ENCODE measurements at regions not wholly inside any gene's neighbourhood (a gene's known extent, or its start where the extent isn't known, plus 50 kb on each side); places are given as distances from the start of the nearest gene placed in this dataset.
"Not testable (repeated sequence)": the region's sequence is repeated elsewhere in the genome, so short reads cannot be mapped to it uniquely, and the experiment has no call there.

DNA sequence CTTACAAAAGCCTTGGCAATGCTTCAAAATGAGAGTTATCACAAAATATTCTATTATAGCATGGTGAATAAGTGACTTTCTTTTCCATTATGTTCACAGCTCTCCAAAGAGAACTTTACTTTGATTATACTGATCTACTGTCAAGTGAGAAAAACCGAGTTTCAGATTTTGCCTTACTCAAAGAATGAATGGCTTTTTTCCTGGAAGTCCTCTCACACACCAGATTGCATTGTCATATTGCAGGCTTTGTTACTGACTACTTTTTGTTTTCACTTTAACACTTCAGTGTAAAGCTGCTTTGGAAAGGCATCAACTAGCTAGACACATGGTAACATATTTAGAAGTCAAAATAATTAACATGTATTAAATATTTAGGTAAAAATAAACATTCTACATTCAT lies 765.2 kb upstream of the NUDT12 start:
- no peak for DNase-seq (ENCODE audit: low read depth)

DNA sequence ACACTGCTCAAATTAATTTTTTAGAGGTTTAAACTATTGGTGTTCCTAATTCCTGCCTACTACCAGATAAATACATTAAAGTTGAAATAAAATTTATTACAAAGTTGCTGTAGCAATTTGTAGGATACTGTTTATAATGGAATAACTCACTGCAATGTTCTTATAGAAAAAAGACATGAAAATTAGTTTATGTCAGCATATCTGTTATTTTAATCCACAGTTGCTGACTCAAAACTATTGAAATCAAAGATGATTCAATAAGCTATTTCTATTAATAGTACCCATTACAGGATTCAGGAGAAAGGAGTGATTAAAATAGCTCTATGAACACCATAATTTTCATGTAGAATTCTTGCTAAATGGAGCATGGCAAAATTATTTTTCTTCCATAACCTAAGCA lies 764.4 kb upstream of the NUDT12 start:
- no peak for DNase-seq (ENCODE audit: low read depth)

DNA sequence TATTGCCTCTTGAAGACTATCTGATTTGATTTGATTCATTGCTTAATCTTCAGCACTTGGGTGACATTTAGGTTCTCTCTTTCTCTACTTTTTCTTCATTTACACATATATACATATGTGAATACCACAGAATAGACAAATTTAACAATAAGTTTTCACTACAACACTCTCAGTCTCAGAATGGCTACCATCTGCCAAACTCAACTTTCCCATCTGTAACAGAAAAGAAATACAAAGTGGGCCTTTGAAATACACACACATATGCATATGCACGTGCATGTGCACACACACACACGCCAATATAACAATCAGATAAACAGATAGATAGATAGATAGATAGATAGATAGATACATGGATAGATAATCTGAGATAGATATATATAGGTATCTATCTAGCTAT lies 762.8 kb upstream of the NUDT12 start:
- no peak for DNase-seq (ENCODE audit: low read depth)

DNA sequence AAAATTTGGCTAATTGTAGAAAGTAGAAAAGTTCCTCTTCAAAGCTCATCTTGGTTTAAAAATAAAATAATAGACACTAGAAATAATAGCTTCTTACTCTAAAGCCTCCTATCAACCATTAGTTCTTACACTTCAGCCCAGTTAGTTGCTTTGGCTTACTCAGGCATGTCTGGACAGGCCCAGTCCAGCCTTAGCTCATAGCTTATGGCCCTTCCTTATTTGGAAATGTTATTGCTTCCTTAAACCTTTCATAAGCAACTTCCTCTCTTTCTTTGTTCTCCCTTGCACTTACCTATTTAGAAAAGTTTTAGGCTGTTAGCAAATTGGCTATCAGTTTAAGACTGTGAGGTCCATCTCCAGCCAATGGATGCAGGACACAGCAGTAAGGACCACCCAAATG lies 754.1 kb upstream of the NUDT12 start:
- not testable (repeated sequence) for DNase-seq (ENCODE audit: low read depth)

DNA sequence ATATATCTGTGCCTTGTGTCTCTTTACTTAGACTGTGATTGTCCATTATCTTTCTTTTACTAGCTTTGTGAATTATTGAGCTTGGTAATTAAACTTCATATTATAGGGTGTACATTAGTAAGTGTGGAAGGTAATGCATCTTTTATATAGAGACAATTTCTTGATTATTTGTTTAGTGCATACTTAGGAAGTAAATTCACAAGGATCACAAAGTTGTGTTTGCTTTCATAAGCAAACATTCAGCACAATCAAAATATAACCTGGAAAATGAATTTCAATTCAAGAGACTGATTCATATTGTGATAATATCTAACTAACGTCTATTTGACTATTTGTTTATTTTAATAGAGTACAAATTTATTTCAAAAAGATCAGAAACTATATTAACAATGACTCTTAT lies 749.9 kb upstream of the NUDT12 start:
- no peak for DNase-seq (ENCODE audit: low read depth)

DNA sequence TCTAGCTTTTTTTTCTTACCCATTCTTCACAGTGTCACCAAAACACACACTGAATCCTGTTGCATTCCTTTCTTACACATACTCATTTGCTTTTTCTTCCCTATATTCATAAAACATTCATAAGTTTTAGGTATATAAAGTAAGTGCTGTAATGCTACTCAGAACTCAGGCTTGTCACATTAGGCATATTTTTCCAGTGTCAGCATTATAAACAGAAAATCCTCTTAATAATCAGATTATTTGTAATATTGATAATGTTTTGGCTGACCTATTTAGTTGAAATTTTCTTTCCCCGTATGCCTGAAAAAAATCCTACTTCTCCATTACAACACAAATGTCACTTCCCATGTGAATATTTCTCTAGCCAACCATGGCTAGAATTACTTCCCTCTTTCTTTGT lies 743.0 kb upstream of the NUDT12 start:
- no peak for DNase-seq (ENCODE audit: low read depth)

DNA sequence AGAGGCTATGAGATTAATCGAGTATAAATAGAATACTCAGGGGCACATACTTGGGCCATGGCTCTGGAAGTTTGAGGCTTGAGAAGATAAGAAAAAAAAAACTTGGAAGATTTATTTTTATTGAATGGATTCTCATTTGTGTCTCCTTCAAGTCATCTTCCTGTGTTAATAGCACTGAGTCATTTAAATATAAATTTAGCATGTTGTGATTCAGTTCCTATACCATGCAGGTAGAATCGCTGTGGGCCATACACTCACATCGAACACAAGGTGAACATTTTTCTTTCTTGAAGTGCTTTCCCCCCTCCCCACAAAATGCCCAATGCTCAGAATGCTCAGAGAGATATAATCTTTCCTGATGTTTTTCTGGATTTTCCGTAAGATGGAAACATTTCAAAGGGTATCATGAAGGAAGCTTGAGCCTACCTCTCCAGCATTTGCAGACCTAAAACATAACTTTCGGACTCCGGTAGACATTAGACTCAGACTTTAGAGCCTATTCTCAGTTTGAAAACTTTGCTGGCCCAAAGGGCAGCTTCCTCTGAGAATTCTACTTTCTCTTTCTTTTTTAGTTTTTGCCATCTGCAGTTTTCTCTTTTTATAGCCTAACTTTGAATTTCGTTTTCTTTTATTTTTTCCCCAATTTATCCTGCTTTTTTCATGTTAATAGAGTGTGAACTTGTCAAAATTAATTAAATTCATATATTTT lies 737.6 kb upstream of the NUDT12 start:
- no peak for DNase-seq (ENCODE audit: low read depth)

DNA sequence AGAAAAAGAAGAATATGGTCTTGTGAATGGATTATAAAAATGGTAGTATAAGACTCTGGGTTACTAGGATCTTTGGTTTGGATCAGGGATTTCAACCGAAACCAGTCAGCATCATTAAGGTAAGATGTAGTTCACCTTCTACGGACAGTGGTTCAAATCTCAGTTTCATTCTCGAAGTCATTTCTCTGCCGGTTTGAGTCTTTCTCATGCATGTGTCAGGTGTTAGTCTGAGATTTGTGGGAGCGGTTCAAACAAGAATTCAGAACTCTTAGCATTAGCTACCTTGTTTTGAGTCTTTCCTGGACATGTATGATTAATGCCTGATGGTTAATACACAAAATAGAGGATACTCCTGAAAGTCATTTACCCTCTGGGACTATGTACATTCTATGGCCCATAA lies 735.9 kb upstream of the NUDT12 start:
- no peak for DNase-seq (ENCODE audit: low read depth)

DNA sequence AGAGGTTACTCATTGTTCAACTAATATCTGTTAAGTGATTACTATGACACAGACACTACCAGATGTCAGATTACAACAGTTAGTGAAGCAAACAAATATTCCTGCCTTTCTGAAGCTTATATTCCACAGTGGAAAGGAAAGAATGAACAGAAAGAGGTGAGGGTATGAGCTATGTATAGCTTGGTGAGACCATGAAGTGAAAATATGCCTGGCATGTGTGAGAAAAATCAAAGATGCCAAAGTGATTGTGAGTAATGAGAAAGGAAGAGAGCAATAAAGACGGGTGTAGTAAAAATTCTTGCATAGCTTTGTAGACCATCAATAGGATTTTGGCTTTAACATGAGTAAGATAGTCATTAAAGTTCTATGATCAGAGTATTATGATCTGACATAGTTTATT lies 734.5 kb upstream of the NUDT12 start:
- peak; percentile 27 for DNase-seq (ENCODE audit: low read depth)

DNA sequence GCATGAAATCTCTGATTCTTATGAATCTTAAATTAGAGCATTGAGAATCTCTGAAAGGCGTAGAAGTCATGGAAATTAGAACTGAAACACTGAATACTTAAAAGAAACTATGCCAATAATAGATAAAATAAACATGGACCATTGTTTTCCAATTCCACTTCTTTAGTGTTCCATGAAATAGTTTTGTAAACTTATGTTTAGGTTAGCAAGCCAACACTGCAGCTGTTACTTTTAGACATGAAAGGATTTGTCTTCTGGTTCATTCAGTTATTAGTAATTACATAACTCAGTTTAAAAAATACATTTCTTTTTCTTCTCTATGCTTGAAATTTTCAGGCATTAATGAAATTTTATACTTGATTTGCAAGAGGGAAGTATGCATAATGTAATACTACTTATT lies 733.4 kb upstream of the NUDT12 start:
- DNase-seq (ENCODE audit: low read depth), result no peak

DNA sequence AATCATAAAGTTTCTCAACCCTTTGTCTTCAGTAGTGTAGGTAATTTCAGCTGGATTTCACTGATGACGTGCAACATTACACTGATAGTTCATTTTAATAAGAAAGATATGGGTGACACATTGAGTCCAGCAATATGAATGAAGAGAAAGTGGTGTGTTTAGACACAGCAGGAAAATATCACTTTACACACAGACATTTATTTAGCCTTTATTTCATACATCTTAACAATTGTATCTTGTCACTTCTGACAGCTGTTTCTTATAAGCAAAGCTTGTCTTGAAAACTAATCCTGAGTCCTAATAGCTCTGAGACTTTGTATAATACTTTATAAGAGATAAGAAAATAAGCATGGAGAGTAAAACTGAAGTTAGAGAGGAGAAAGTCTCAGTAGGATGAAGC lies 720.5 kb upstream of the NUDT12 start:
- DNase-seq (ENCODE audit: low read depth), result no peak

DNA sequence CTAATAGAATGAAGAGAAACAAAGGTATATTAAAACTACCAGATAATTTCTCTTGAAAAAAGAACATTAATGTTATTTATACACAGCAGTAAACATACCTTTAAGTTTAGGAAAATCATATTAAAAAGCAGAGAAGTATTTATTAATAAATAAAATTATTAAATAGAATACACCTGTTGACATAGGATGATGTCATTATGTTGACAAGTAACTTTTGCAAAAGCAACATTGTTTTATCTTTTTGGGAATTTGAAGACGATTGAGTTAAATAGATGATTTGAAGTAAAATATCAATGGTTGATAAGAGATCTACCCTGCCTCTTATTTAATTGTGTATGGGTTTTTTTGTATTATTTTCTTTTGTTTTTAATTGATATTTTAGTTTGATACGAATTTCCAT lies 711.1 kb upstream of the NUDT12 start:
- DNase-seq (ENCODE audit: low read depth), result no peak

DNA sequence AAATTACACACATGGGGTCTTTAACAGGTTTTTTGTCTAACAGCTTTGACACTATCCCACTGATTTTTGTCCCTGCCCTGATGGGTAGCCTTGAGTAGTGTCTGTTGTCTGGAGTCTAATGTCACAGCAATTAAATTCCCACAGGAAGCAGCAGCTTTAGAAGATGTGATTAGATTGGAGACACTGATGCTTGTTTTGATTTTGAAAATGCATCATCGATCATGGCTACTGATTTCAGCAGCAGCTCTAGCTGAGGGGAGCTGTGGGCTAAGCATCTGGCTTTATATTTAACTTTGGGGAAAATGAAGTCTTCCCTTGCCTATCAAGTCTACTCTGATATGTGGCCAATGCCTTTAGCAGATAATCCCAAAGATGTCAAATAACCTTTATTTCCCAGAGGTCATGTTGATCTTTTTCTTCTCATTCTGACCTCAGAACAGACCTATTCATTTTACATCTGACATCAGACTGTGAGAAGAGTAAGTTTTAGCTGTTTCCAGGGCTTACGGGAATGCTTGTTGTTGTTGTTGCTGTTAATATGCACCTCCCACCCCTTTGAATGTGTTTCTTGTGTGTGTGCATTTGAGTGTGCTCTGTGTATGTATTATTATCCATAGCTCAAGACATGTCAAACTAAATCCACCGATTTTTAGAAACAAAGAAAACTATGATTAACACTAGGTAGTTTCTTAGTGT lies 704.9 kb upstream of the NUDT12 start:
- no peak for DNase-seq (ENCODE audit: low read depth)

DNA sequence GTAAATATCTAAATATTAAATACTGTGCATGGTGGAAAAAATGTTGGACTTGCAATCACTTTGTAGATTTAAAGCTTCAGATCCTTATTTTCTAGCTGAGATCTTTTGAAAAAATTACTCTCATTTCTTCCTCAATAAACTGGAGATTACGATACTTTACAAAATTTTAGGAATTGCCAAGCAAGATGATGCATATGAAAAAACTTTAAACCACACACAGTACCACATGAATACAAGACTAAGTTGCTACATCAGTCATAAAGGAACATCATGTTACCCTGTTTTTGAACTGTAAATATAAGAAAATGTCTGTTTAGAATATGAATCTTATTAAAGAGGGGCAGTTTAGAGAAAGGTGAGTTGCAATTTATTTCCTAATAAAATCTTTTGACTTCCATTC lies 703.6 kb upstream of the NUDT12 start:
- no peak for DNase-seq (ENCODE audit: low read depth)

DNA sequence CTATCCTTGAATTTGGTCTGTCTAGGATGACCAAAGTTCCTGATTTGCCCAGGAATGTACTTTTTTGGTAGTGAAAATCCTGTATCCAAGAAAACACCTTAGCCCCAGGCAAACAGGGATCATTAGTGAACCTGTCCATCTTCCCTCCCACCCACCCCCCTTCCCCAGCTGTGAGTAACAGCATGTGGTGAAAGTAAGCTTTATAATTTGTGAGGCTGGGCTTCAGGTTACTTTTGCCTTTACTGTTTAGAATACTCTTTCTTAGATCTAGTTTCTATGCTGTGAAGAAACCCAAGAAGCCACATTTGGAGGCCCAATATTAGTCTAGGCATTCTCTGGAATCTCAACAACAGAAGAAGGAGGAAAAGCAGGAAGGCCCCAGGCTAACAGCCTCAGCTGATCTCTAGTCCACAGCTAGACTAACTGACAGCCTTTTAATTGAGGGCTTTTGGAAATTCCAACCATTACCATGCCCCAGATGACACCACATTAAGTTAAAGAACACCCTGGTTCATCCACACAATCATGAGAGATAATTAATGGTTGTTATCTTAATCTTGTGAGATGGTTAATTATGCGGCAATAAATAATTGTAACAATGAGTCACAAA lies 703.0 kb upstream of the NUDT12 start:
- no peak for DNase-seq (ENCODE audit: low read depth)

DNA sequence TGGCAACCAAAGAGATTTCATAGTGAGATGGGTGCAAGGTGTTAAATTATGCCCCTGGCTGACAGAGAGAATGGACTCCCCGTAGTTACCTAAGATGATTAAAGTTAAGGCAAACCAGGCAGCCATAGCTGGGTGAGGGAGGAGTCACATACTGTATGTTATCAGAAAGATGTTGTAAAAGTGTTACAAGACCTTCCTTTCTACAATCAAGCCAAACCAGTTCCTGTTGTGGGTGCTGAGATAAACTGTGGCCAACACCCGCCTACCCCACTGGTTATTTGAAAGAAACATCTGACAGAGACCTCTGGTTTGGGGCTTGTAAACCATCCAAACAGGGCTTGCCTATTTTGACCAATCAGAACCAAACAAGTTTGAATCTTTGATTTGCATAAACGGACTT lies 684.7 kb upstream of the NUDT12 start:
- no peak for DNase-seq (ENCODE audit: low read depth)

DNA sequence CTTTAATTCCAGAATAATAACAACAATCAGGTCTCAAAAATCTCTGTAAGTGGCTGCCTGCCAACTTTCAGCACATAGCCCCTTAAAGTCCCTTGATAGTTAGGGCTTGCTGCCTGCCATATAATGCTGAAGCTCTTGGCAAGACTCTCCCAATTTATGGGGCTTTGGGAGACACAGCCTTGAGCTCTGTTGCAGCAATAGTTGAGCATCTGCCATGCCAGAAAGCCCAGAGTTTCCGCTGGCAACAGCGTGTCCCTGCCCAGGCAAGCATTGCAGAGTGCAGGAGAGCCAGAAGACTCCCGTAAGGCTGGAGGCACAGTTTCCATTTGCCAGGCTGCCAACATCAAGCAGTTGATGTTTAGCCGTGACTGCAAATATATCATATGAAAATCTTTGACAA lies 678.5 kb upstream of the NUDT12 start:
- no peak for DNase-seq (ENCODE audit: low read depth)

DNA sequence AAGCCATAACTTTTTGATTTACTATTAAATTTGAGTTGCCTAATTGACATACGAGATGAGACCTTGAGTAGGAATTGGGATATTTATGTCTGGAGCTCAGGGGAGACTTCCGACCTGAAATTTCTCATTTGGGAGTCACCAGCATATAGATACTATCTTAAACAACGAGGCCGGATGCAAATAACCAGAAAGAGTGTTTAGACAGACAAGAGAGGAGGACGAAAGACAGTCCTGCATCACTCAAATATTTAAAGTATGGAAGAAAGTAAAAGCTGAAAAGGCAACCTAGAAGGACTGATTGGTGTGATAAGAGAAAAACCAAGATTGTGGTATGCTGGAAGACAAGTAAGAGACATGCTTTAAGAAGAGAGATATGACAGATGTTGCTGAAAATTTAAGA lies 675.0 kb upstream of the NUDT12 start:
- no peak for DNase-seq (ENCODE audit: low read depth)

DNA sequence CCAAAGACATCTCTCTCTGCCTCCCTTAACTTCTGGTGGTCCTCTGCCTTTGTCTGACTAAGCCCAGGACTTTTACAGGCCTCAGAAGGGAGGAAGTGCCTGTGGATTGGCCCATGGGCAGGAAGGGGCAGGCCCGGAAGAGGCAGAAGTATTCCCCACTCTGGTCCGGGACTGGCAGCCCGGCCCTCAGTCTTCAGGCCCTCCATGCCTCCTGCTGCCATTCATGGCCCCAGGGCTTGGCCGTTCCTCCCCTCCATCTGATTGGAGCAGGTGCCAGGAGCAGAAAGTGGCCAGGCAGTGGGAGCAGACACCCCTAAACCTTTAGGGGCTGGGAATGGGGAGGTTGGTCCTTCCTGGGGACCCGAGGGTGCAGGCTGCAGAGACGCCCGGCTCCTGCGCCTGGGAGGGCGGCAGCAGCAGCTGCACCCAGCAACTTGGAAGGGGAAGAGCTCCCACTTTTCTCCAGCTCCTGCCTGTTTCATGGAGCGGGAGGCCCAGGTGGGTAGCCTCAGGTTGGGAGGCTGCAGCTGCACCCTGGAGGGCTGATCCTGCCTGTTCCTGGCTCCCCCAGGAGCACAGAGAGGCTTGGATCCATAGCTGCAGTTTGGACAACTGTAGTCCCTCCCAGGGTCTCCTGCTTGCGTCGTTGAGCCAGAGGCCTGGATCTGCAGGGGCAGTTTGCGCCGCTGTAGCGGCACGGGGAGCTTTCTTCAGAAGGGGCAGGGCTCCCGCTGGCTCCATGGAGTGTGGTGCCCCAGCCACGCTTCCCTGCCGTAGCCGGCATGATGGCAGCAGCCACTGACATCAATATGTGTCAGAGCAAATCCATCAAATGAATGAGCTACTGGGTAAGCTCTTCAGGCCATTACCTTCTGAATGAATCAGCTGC lies 661.5 kb upstream of the NUDT12 start:
- DNase-seq (ENCODE audit: low read depth), result no peak

DNA sequence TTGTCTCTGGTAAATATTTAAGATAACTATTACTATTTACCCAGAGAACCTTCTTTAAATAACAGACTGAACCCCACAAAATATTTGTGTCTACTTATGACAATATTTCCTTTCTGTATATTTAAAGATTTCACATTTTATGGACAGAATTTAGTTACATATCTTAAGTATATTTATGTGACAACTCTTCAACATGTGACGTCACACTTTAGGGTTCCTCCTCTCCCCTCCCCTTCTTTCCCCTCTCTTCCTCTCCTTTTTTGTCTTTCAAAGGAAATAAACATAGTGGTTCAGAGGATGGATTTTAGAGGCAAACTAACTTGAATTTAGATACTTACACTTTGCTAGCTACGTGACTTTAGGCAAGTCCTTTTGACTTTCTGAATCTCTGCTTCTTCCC lies 655.6 kb upstream of the NUDT12 start:
- DNase-seq (ENCODE audit: low read depth), result no peak

DNA sequence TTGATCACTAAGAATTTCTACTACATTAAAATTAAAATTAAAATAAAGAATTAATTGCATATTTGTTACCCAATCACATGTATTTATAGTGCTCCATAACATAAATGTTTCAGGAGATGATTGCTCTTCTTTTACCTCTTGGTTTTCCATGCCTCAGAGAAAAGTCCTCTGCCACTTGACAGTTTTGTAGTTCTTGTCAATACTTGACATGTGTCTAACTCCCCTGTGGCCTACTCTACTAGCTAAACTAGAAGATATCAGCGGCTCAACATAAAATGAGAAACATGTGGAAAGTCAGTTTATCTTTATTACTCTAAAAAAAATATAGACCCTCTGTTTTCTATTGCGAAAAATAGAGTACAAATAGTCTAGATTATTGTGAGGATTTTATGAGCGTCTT lies 650.6 kb upstream of the NUDT12 start:
- DNase-seq (ENCODE audit: low read depth), result no peak

DNA sequence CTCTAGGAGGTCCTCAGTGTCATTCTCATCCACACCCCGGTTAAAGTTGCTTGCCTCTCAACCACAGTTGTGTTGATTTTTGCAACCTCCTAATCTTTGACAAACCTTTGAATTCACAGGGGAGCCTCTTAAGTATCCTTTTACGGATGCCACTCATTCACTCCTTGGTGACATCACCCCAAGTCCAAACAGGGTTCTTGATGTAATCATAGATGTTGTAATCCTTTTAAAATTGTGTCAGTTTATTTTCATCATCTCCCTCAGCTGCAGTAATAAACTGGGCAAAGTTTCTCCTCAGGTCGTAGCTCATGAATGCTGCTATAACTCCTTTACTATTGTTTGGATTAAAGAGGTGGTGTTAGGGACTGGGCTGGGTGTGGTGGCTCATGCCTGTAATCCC lies 637.2 kb upstream of the NUDT12 start:
- no peak for DNase-seq (ENCODE audit: low read depth)

DNA sequence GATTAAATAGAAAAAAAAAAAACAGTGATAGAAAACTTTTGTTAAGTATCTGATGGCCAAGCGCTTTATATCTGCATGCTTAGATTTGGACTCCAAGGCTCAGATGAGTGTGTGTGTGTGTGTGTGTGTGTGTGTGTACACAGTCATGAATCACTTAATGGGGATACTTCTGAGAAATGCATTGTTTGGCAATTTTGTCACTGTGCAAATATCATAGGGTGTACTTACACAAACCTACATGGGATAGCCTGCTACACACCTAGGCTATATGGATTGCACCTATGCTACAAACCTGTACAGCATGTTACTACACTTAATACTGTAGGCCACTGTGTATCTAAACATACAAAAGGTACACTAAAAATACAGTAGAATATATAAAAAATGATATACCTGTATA lies 635.6 kb upstream of the NUDT12 start:
- no peak for DNase-seq (ENCODE audit: low read depth)
